Transverse colon (tissue), 4 donors: ENCODE measurements at regions not wholly inside any gene's neighbourhood (a gene's known extent, or its start where the extent isn't known, plus 50 kb on each side); places are given as distances from the start of the nearest gene placed in this dataset.

Experiments
- DNase-seq: peaks from one replicate; pipeline ENCODE4 v3.0.0-alpha.2; 2019
- H3K27ac ChIP-seq, 4 donors: fragments of 200-600 bp; sonication (generic); 2 replicates each; pipeline ENCODE4 v1.5.1; 2016 to 2018; ENCODE audit warnings: inconsistent platforms in 4 of 4
- H3K27me3 ChIP-seq: fragments of 200-600 bp; sonication (generic); 2 replicates; pipeline ENCODE4 v1.5.1; 2017; ENCODE audit warnings: inconsistent platforms
- H3K36me3 ChIP-seq, 4 donors: fragments of 200-600 bp; sonication (generic); 2 replicates each; pipeline ENCODE4 v1.5.1; 2017 to 2019; ENCODE audit warnings: inconsistent platforms in 4 of 4
- H3K4me1 ChIP-seq, 4 donors: fragments of 200-600 bp; sonication (generic); 2 replicates each; pipeline ENCODE4 v1.5.1; 2017 to 2020; ENCODE audit warnings: inconsistent platforms in 4 of 4
- H3K4me3 ChIP-seq, 4 donors: fragments of 200-600 bp; sonication (generic); 1 replicate in 1 of 4; 2 replicates in 3 of 4; pipeline versions ENCODE4 v1.5.1 to v1.6.1; 2017 to 2019; ENCODE audit warnings: inconsistent platforms in 4 of 4
- H3K9me3 ChIP-seq, 2 donors: fragments of 200-600 bp; sonication (generic); 2 replicates each; pipeline ENCODE4 v1.5.1; 2017 to 2019; ENCODE audit warnings: inconsistent platforms in 2 of 2
- CTCF ChIP-seq, 5 experiments: fragments of 200-600 bp in 3 of 5; fragments of 450-650 bp in 2 of 5; sonication (generic) in 3 of 5; IDR thresholded peaks; 1 replicate in 2 of 5; 2 replicates in 3 of 5; pipeline ENCODE4 v1.5.1; 2016 to 2017; ENCODE audit warnings: antibody characterized with exemption in 5 of 5, inconsistent platforms in 3 of 5, mild to moderate bottlenecking in 2 of 5, moderate library complexity in 1 of 5
- EP300 ChIP-seq: sonication (generic); formaldehyde crosslinking; IDR thresholded peaks from one replicate; pipeline ENCODE4 v1.6.1; 2017; ENCODE audit warnings: antibody characterized with exemption, low read depth
- POLR2A ChIP-seq: fragments of 450-650 bp; IDR thresholded peaks from one replicate; pipeline ENCODE4 v1.6.1; 2016; ENCODE audit warnings: antibody characterized with exemption, mild to moderate bottlenecking, moderate library complexity
- POLR2AphosphoS5 ChIP-seq, 3 donors: sonication (generic); formaldehyde crosslinking; IDR thresholded peaks; one replicate each; pipeline ENCODE4 v1.6.1; 2016; ENCODE audit warnings: antibody characterized with exemption in 3 of 3
- WGBS, 2 donors: methylation state at CpG; one replicate each; pipeline ENCODE4 v1.1.5; 2018; ENCODE audit warnings: low coverage in 1 of 2; 5-methylcytosine and 5-hydroxymethylcytosine counted together
- in situ Hi-C, 4 donors: fragments of 200-750 bp; cut with MboI; loops; one replicate each; pipeline versions ENCODE4 v1.15.0 to v1.15.1; 2017; ENCODE audit warnings: low sequenced_read_pairs in 3 of 4, low pct_ligation_motif_present in 1 of 4, low pct_unique_long_range_greater_than_20kb in 1 of 4
- intact Hi-C: fragments of 100-400 bp; cut with DNase I; formaldehyde crosslinking; loops from one replicate; pipeline ENCODE4 v1.15.1; 2023; ENCODE audit warnings: low total_unique reads

- H3K27ac ChIP-seq, result no peak overlapping the region
- WGBS, 2 donors, result 46% methylated on average over 1 of the region's 1 CpG; no CpG with 5 or more reads in 1 of the 2 donors
- no peak overlapping the region for H3K4me3 ChIP-seq
- H3K27me3 ChIP-seq, result no peaks in the 10 kb centered on the region
- H3K9me3 ChIP-seq, result peaks cover 6 to 7% of the 10 kb centered on the region in 2 donors
- H3K4me1 ChIP-seq, result no peaks in the 10 kb centered on the region
- no peaks in the 10 kb centered on the region for H3K36me3 ChIP-seq
- intact Hi-C loops (no loop called here), in situ Hi-C loops (loop anchor here in 1 of 4 donors (25.0 kb wide), 1 partner anchor 428 kb away; no protein-coding TSS in a partner anchor)
- TF ChIP-seq EP300, result no peak
- TF ChIP-seq POLR2AphosphoS5 (IDR thresholded peaks at IDR 0.05), result no peak
- no peak for TF ChIP-seq POLR2A
- no peak for TF ChIP-seq CTCF (IDR thresholded peaks at IDR 0.05)
- DNase-seq, result no peak
Observed at GRCh38 chr6:165864925-165865324, 201.9 kb upstream of the PDE10A start.

DNA sequence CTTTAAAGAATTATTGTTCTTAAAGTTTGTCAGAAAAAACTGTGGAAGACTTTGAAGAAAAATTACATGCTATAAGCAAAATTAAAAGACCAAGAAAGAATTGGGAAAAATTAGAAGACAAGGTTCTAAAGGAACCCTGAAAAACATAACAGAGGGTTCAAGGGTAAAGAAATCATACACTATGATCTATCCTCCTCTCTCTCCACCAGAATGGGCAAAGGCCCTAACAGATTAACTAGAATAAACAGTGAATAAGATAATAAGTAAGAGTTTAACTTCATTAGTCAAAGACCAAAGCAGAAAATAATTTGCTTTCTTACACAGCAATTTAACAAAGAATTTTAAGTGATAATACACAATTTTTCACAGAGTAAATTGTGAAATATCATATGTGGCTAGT lies 201.2 kb upstream of the PDE10A start:
- no peak overlapping the region for H3K4me3 ChIP-seq
- DNase-seq, result no peak
- no peaks in the 10 kb centered on the region for H3K36me3 ChIP-seq
- H3K4me1 ChIP-seq, result no peaks in the 10 kb centered on the region
- in situ Hi-C loops, result loop anchor here in 1 of 4 donors (25.0 kb wide), 1 partner anchor 427 kb away; no protein-coding TSS in a partner anchor
- H3K27ac ChIP-seq, result no peak overlapping the region
- H3K9me3 ChIP-seq, result peaks cover 0 to 1% of the 10 kb centered on the region in 2 donors
- intact Hi-C loops, result no loop called here
- no peaks in the 10 kb centered on the region for H3K27me3 ChIP-seq
- TF ChIP-seq POLR2A, result no peak
- no peak for TF ChIP-seq POLR2AphosphoS5 (IDR thresholded peaks at IDR 0.05)
- TF ChIP-seq CTCF (IDR thresholded peaks at IDR 0.05), result no peak
- no peak for TF ChIP-seq EP300

DNA sequence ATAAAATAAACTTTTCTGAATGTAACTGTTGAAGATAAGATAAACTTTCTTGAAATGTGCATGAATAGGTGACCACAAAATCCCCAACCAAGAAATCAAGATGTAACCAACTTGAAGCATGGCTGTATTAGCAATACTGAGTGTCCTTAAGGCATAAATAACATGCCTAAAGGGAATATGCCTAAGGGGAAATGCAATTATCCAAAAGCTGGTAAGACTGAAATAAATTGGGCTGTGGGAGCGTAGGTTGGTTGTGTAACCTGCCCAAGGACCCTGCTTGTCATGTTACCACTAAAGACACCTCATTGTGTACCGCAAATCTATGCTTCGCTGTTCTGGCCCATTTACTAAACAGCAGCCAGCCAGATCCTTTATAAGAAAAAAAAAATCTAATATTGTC lies 200.8 kb upstream of the PDE10A start:
- in situ Hi-C loops (loop anchor here in 1 of 4 donors (25.0 kb wide), 1 partner anchor 426 kb away; no protein-coding TSS in a partner anchor), intact Hi-C loops (no loop called here)
- 59 to 86% methylated on average over 3 of the region's 3 CpGs for WGBS, 2 donors
- no peak overlapping the region for H3K4me3 ChIP-seq
- H3K27ac ChIP-seq, result no peak overlapping the region
- no peak for DNase-seq
- no peaks in the 10 kb centered on the region for H3K4me1 ChIP-seq
- no peaks in the 10 kb centered on the region for H3K9me3 ChIP-seq
- TF ChIP-seq POLR2A, result no peak
- no peak for TF ChIP-seq CTCF (IDR thresholded peaks at IDR 0.05)
- TF ChIP-seq POLR2AphosphoS5 (IDR thresholded peaks at IDR 0.05), result no peak
- no peak for TF ChIP-seq EP300
- H3K36me3 ChIP-seq, result no peaks in the 10 kb centered on the region
- H3K27me3 ChIP-seq, result no peaks in the 10 kb centered on the region

GRCh38 chr6:165862813-165863212 lies 199.8 kb upstream of the PDE10A start:
- Histone ChIP-seq H3K4me1 (no peaks in the 10 kb centered on the region), H3K4me3 (no peak overlapping the region), H3K27me3 (peaks cover 6% of the 10 kb centered on the region), H3K9me3 (no peaks in the 10 kb centered on the region), H3K27ac (no peak overlapping the region), H3K36me3 (no peaks in the 10 kb centered on the region)
- intact Hi-C loops, result no loop called here
- 67 to 86% methylated on average over 4 of the region's 4 CpGs for WGBS, 2 donors
- no peak for DNase-seq
- in situ Hi-C loops, result loop anchor here in 1 of 4 donors (25.0 kb wide), 1 partner anchor 426 kb away; no protein-coding TSS in a partner anchor
- TF ChIP-seq POLR2A (no peak), POLR2AphosphoS5 (IDR thresholded peaks at IDR 0.05) (no peak), EP300 (no peak), CTCF (IDR thresholded peaks at IDR 0.05) (no peak)
